Tibial nerve (tissue), 4 donors: ENCODE measurements at regions not wholly inside any gene's neighbourhood (a gene's known extent, or its start where the extent isn't known, plus 50 kb on each side); places are given as distances from the start of the nearest gene placed in this dataset.

Experiments used
- EP300 ChIP-seq, 2 donors: sonication (generic); formaldehyde crosslinking; IDR thresholded peaks; one replicate each; pipeline ENCODE4 v1.6.1; 2017; ENCODE audit warnings: antibody characterized with exemption in 2 of 2, mild to moderate bottlenecking in 1 of 2
- POLR2A ChIP-seq, 2 donors: fragments of 450-650 bp; IDR thresholded peaks; one replicate each; pipeline ENCODE4 v1.6.1; 2017; ENCODE audit warnings: antibody characterized with exemption in 2 of 2, mild to moderate bottlenecking in 2 of 2, moderate library complexity in 2 of 2
- TF ChIP-seq, protein P1 (sequence below), 5 experiments: fragments of 200-600 bp in 3 of 5; fragments of 450-650 bp in 2 of 5; sonication (generic) in 3 of 5; IDR thresholded peaks; one replicate each; pipeline ENCODE4 v1.5.1; 2016 to 2019; ENCODE audit warnings: antibody characterized with exemption in 5 of 5, mild to moderate bottlenecking in 3 of 5, moderate library complexity in 2 of 5

DNA sequence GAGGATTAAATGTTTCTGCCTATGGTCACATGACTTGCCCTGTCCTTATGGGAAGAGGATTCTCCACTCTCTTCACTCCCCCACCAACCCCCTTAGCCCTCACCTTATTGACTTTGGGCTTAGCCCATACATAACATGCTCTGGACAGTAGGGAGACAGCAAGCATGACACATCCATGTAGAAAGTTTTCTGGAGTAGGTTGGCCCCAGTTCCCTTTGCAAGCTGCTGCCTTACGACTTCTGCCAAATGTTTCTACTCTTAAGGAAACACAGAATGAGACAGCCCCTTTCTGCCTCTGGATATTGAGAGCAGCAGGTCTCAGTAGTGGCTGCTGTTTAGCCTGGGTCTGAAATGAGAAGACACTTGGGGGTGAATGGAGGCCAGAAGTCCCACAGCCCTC, 282.2 kb downstream of the MAP2K6 start:
- TF ChIP-seq, protein P1, sequence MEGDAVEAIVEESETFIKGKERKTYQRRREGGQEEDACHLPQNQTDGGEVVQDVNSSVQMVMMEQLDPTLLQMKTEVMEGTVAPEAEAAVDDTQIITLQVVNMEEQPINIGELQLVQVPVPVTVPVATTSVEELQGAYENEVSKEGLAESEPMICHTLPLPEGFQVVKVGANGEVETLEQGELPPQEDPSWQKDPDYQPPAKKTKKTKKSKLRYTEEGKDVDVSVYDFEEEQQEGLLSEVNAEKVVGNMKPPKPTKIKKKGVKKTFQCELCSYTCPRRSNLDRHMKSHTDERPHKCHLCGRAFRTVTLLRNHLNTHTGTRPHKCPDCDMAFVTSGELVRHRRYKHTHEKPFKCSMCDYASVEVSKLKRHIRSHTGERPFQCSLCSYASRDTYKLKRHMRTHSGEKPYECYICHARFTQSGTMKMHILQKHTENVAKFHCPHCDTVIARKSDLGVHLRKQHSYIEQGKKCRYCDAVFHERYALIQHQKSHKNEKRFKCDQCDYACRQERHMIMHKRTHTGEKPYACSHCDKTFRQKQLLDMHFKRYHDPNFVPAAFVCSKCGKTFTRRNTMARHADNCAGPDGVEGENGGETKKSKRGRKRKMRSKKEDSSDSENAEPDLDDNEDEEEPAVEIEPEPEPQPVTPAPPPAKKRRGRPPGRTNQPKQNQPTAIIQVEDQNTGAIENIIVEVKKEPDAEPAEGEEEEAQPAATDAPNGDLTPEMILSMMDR (IDR thresholded peaks at IDR 0.05) = no peak
- TF ChIP-seq POLR2A (IDR thresholded peaks at IDR 0.05) (no peak), EP300 (IDR thresholded peaks at IDR 0.05) (no peak)
